ENCODE measurements at regions not wholly inside any gene's neighbourhood (a gene's known extent, or its start where the extent isn't known, plus 50 kb on each side); places are given as distances from the start of the nearest gene placed in this dataset.

GRCh38 chr20:61192337-61192950 is 59.6 kb upstream of the CDH4 start:
- Histone ChIP-seq H4K8ac (ENCODE audit: extremely low read depth, insufficient read depth, low read length) (no peak overlapping the region), H4K5ac (ENCODE audit: insufficient read length, low read depth, low read length) (no peak overlapping the region), H3K27me3 (replicated peaks in 1 of 4; ENCODE audit: control insufficient read depth in 3 of 4, extremely low read depth in 1 of 4, insufficient read depth in 3 of 4, low read length in 3 of 4) (peaks cover 0 to 9% (median 3%) of the 10 kb centered on the region in 4 experiments; a peak in 4 of 7 replicates), H3K9ac (replicated peaks in 1 of 4; ENCODE audit: extremely low read depth in 1 of 4, low read depth in 3 of 4, low read length in 3 of 4) (no peak overlapping the region), H3K23ac (ENCODE audit: insufficient read length) (no peak overlapping the region), H3K18ac (ENCODE audit: extremely low read depth, low read length) (no peak overlapping the region), H3K4me3 (ENCODE audit: extremely low read depth in 1 of 4, insufficient read depth in 2 of 4, low read depth in 3 of 4, low read length in 4 of 4) (peak overlapping the region in 1 of 4 experiments; percentile 43; a peak in 3 of 8 replicates), H2BK12ac (ENCODE audit: low read depth, low read length) (no peak overlapping the region), H3K56ac (replicated peaks; ENCODE audit: insufficient read length, low read depth, low read length) (no peak overlapping the region), H3K23me2 (ENCODE audit: low read depth, low read length) (no peaks in the 10 kb centered on the region), H2BK15ac (ENCODE audit: low read length) (no peak overlapping the region), H2AK5ac (ENCODE audit: low read depth, low read length) (no peak overlapping the region), H3K9me3 (ENCODE audit: insufficient read depth in 2 of 2, low read depth in 1 of 2, low read length in 1 of 2) (no peaks in the 10 kb centered on the region), H2BK120ac (replicated peaks; ENCODE audit: low read depth, low read length) (no peak overlapping the region), H3K79me2 (ENCODE audit: control insufficient read depth in 1 of 2, insufficient read depth in 2 of 2, low read length in 2 of 2) (no peaks in the 10 kb centered on the region), H3K4me2 (ENCODE audit: insufficient read depth in 1 of 2, low read depth in 2 of 2, low read length in 2 of 2) (peak overlapping the region in 1 of 2 experiments; percentile 43; a peak in 2 of 4 replicates), H3K4me1 (replicated peaks in 1 of 4; ENCODE audit: control insufficient read depth in 3 of 4, insufficient read depth in 4 of 4, low read length in 3 of 4) (peaks cover 0 to 5% (median 1%) of the 10 kb centered on the region in 4 experiments; a peak in 3 of 7 replicates), H3K36me3 (ENCODE audit: control insufficient read depth in 2 of 4, insufficient read depth in 4 of 4, low read length in 3 of 4) (no peaks in the 10 kb centered on the region), H3K79me1 (ENCODE audit: low read depth, low read length) (no peaks in the 10 kb centered on the region), H4K91ac (replicated peaks; ENCODE audit: insufficient read length, low read length) (no peak overlapping the region), H2AFZ (ENCODE audit: low read length) (no peak overlapping the region), H3K27ac (ENCODE audit: low read depth, low read length) (no peak overlapping the region), H2BK20ac (ENCODE audit: low read length) (no peak overlapping the region), H4K20me1 (replicated peaks in 1 of 2; ENCODE audit: control insufficient read depth in 1 of 2, insufficient read depth in 2 of 2, low read length in 2 of 2) (no peaks in the 10 kb centered on the region), H3K4ac (replicated peaks; ENCODE audit: insufficient read length, low read depth, low read length) (no peak overlapping the region), H2BK5ac (ENCODE audit: low read depth, low read length) (no peak overlapping the region), H3K14ac (ENCODE audit: insufficient read length) (no peak overlapping the region)
- ChIA-PET POLR2A (ENCODE audit: partially characterized antibody) (interaction anchor here (1.0 to 1.2 kb wide), 4 partner anchors 11 to 59 kb away, joined by 3 to 4 read pairs (median 3); no protein-coding TSS in a partner anchor), CTCF (ENCODE audit: partially characterized antibody) (interaction anchor here (0.7 to 2.4 kb wide), 2 partner anchors 37 to 120 kb away, joined by 3 to 10 read pairs; no protein-coding TSS in a partner anchor)
- 16% methylated on average over 9 of the region's 10 CpGs; no CpG with 5 or more reads in 1 of the 2 experiments for WGBS, 2 experiments (ENCODE audit: extremely low coverage in 1 of 2, insufficient coverage in 1 of 2, insufficient read length in 1 of 2, insufficient replicate concordance in 2 of 2, low coverage in 1 of 2, low lambda C conversion rate in 2 of 2, missing lambda C conversion rate in 1 of 2)
- TF ChIP-seq EGR1 (IDR thresholded peaks at IDR 0.05; ENCODE audit: borderline replicate concordance, low read depth, low read length) (0 out of 2 replicates have a peak, but pooled peaks have one; percentile 29), RNF2 (IDR thresholded peaks at IDR 0.05; ENCODE audit: borderline replicate concordance, low read depth, low read length, missing control alignments, poor library complexity, severe bottlenecking) (no peak), ASH2L (IDR thresholded peaks at IDR 0.05; ENCODE audit: low read length) (peak; percentile 31)
- DNase-seq (ENCODE audit: low read depth in 1 of 2, low spot score in 2 of 2), result no peak
- peak; percentile 50 for FAIRE-seq

All from H1 (cell line).